MM.1S (cell line): ENCODE measurements at regions not wholly inside any gene's neighbourhood (a gene's known extent, or its start where the extent isn't known, plus 50 kb on each side); places are given as distances from the start of the nearest gene placed in this dataset.
"Not testable (repeated sequence)": the region's sequence is repeated elsewhere in the genome, so short reads cannot be mapped to it uniquely, and the experiment has no call there.

ENCODE experiments used
- CTCF ChIP-seq: fragments of 300-600 bp; sonication (generic); IDR thresholded peaks from 2 replicates; pipeline ENCODE4 v1.5.1; 2016; ENCODE audit warnings: antibody characterized with exemption, low read length, mixed read lengths
- EZH2 ChIP-seq: fragments of 300-600 bp; sonication (generic); optimal IDR thresholded peaks from 2 replicates; pipeline ENCODE3; 2017; ENCODE audit warnings: low read depth, mild to moderate bottlenecking, antibody characterized with exemption, low read length, mixed read lengths
- EZH2phosphoT487 ChIP-seq: fragments of 300-600 bp; sonication (generic); IDR thresholded peaks from 2 replicates; pipeline ENCODE4 v1.6.1; 2018; ENCODE audit warnings: antibody characterized with exemption, low read length

- TF ChIP-seq CTCF, EZH2, EZH2phosphoT487: not testable (repeated sequence)
These were observed 473.3 kb upstream of the CCNG1 start for GRCh38 chr5:162964144-162964543.
